GM10266 (cell line): ENCODE measurements at regions not wholly inside any gene's neighbourhood (a gene's known extent, or its start where the extent isn't known, plus 50 kb on each side); places are given as distances from the start of the nearest gene placed in this dataset.

Source experiments
- DNase-seq: peaks from one replicate; pipeline ENCODE4 v3.0.0; 2012; ENCODE audit errors: extremely low spot score
- CTCF ChIP-seq: IDR thresholded peaks from 2 replicates; pipeline ENCODE4 v1.5.1; 2012; ENCODE audit warnings: mild to moderate bottlenecking, low read depth; ENCODE audit not compliant: control insufficient read depth, insufficient read depth; ENCODE audit errors: missing control alignments

GRCh38 chr19:28042516-28042915 lies 1170.4 kb downstream of the UQCRFS1 start:
- no peak for TF ChIP-seq CTCF
- no peak for DNase-seq

- no peak for DNase-seq
Measured at GRCh38 chr19:28039677-28040381, 1173.1 kb downstream of the UQCRFS1 start.

GRCh38 chr19:28037186-28037585 lies 1175.8 kb downstream of the UQCRFS1 start:
- TF ChIP-seq CTCF, result no peak
- DNase-seq, result no peak

More at GRCh38 chr19:28039677-28040381, 1173.1 kb downstream of the UQCRFS1 start:
- TF ChIP-seq CTCF, result no peak

- DNase-seq, result no peak
- no peak for TF ChIP-seq CTCF
Measured at GRCh38 chr19:28036486-28036885, 1176.5 kb downstream of the UQCRFS1 start.

GRCh38 chr19:28034936-28035335 lies 1178.0 kb downstream of the UQCRFS1 start:
- TF ChIP-seq CTCF, result no peak
- DNase-seq, result no peak

GRCh38 chr19:28028881-28029444 lies 1184.0 kb downstream of the UQCRFS1 start:
- no peak for DNase-seq
- no peak for TF ChIP-seq CTCF

- DNase-seq, result no peak
- no peak for TF ChIP-seq CTCF
Measured at GRCh38 chr19:28027116-28027515, 1185.8 kb downstream of the UQCRFS1 start.
